HS-27A (cell line): ENCODE measurements at regions not wholly inside any gene's neighbourhood (a gene's known extent, or its start where the extent isn't known, plus 50 kb on each side); places are given as distances from the start of the nearest gene placed in this dataset.
A peak's percentile ranks its signal among the peaks of the same experiment; 100 is the strongest.

Experiments
- DNase-seq: peaks from one replicate; pipeline ENCODE4 v3.0.0-alpha.2; 2012; ENCODE audit warnings: low read depth, missing footprints

DNA sequence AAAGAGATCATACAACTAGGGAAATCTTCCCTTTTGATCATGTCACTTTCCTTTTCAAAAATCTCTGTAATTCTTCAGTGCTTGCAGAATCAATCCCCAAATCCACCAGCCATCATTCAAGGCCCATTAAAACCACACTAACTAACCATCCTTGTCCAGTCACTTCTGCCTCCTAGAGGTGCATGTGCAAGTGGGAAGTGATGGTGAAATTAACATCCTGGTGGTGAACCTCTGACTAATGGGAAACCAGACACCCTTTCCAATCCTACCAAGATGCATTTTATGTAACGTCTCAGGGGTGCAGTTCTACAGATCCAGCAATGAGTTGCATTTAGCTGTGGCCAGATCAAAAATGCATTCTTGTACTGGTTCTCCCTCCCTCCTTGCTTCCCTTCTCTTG, 341.8 kb downstream of the RAPGEF2 start:
- DNase-seq = no peak

DNA sequence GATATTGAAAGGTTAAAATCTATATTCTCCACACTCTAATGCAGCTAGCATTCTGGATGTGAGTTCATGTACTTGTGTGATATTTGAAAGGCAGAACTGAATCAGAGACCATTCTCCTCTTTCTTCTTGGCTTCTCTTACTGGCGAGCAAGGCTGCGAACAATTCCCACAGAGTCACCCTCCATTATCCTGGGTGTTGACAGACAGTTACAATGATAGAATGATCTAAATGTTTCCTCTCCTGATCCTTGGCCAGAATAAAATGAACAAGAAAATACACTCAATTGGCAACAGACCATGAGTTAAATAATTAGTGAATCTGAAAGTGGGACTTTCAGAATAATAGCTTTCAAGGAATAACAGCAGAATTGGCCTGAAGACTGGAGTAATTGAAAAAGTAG, 342.8 kb downstream of the RAPGEF2 start:
- DNase-seq = no peak

DNA sequence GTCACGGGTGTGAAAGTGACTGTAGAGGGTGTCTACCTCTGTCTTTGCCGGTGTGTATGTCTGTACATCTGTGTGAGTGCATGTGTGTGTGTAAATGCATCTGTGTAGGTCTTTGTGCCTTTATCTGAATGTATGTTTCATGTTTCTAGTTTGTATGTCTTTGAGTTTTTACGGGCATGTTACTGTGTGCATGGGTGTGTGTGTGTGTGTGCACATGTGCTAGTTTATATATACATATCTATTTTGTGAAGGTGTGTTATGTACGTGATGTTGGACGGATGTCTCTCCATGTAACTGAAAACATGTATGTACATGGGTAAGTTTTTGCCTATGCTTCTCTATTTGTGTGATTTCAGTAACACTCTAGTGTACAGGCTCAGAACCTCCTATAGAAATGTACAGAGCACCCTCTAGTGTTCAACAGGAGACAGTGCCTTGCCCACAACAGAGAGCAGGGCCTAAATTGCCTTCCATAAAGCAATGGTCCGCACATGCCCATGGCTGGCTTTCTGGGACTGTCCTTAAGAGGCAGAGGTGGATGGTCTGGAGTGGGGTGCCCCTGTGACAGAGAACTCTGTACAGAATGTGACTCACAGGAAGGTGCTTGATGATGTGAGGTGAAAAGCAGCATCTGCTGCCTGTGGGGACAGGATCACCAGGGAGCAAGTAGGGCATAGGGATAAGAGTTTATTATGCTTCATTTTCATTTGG, 343.5 kb downstream of the RAPGEF2 start:
- DNase-seq = peak; percentile 46

DNA sequence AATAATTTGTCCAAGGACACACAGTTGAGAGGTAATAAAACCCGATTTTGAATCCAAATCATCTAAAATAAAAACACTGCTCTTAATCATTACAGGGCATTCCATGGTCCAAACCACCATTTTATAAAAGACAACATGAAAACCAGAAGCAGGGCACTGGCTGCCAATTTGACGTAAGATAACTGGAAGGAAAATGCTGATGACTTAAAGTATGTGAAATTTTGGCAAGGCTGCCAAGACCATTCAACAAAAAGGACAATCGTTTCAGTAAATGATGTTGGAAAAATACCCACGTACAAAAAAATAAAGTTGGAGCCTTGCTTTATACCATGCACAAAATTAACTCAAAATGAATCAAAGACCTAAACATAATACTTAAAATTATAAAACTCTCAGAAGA, 344.4 kb downstream of the RAPGEF2 start:
- no peak for DNase-seq

DNA sequence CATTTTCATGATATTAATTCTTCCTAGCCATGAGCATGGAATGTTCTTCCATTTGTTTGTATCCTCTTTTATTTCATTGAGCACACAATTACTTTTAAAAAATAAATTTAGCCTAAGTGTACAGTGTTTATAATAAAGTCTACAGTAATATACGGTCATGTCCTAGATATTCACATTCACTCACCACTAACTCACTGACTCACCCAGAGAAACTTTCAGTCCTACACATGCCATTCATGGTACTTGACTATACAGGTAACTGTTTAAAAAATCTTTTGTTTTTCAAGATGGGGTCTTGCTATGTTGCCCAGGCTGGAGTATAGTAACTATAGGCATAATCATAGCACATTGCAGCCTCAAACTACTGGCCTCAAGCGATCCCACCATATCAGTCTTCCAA, 348.1 kb downstream of the RAPGEF2 start:
- no peak for DNase-seq

DNA sequence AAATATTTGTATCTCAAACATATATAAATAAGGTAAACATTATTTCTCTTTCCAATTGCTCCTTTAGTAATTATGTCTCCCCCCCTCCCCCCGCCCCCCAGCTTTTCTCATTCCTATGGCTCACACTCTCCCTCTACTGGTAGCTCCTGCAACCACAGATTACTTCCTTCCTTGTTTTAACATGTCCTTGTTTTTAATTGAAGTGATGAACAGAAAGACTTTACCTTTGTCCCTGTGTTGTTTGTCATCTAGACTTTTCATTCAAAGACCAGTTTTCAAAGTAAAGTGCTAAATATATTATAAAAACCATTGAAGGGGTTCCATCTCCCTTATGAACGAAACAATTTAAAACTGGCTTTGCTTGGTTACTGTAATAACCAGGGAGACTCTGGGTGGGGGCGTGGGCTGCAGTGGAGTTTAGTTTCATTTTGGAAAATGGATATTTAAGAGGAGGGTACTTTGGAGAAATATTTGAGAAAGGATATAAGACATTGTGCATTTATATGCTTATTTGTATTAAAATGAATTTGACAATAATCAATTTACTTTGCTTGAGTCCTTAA, 352.9 kb downstream of the RAPGEF2 start:
- DNase-seq = peak; percentile 31

DNA sequence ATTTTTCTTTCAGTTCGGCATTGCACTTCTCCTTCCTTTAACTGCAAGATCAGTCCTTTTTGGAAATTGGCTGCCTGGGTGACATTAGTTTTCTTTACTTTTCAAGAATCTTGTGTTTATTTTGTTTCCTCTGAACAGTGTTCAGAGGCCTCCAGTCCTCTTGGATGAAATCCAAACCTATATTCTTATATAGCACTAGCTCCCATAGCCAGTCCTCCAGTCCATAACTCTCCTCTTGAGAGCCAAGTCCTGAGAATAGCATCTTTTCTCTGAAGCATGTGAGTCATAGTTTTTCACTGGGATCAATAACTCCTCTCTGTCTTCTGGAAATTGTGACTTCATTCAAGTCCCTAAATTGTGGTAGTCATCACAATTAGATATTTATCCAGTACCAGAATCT, 357.5 kb downstream of the RAPGEF2 start:
- DNase-seq = no peak

DNA sequence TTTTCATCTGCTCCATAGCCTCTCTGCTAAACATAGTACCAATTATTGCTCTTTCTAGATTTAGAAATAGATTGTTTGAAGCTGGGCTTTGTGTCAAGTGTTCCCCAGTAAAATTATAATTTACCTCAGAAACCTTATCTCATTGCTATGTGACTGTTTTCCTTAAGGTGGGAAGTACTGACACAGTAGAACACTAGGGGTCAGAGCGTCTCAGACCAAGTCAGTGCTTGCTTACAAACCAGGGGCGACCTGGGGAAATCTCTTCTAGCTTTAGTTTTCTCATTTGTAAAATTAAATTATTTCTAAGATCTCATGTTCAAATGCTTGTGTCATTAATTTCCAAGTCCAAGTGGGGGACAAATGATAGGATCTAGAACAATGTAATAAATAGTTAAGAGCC, 360.4 kb downstream of the RAPGEF2 start:
- no peak for DNase-seq

DNA sequence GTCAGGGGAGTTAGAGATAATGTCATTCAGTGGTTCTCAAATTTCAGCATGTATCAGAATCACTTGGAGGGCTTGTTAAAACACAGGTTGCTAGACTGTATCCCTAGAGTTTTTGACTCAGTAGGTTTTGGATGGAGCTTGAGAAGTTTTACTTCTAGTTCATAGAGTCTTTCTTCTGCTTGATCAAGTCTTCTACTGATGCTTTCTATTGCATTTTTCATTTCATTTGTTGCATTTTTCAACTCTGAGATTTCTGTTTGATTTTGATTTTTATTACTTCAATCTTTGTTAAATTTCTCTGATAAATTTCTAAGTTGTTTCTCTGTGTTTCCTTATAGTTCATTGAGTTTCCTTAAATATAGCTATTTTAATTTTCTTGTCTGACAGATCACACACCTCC, 361.4 kb downstream of the RAPGEF2 start:
- DNase-seq = no peak

DNA sequence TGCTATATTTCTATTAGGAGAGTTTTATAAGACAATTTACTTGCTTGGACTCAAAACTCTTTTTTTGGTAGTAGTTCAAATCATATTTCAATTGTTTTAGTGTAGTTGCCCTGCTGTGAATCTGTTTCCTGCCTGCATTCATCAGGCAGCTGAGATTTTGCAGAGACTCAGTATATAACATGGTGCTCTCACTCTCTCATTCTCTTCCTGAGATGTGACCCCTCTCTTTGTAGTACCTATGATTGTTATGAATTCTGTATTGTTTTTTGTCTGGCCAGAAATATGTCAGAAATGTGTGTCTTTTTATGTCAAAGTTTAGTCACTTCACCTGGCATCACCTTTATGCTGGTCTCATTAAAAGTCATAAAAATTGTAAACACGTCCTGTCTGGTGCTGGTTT, 374.0 kb downstream of the RAPGEF2 start:
- DNase-seq = no peak

DNA sequence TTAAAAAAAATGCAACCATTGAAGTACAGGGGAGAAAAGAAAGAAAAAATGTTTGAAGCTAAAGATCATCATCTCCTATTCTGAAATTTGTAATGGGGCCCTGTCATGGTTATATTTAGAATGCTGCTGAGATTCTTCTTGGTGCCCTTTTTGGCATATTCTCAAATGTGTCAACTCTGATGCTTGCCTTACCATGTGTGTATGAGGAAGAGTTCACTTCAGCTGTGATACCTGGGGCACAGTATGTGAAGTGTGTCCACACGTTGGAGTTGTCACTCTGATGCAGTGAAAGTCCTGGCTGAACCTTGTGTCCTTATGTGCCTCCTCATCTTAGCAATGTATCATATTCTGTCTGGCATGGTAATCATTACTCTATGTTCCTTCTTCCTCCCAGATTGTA, 377.9 kb downstream of the RAPGEF2 start:
- DNase-seq = no peak

DNA sequence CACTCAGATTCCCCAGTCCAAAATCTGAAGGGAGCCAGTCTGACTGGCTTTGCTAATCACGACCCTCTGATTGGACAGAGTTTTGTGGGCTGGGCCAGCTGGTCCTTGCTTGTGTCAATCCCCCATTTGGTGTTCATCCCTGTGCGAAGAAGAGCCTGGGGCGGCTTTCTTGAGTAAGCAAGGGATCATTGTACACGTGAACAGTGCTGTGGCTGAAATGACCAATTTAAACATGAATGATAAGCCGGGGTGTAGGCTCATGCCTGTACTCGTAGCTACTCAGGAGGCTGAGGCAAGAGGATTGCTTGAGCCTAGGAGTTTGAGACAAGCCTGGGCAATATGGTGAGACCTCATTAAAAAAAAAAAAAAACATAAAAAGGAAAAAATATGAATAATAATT, 379.1 kb downstream of the RAPGEF2 start:
- no peak for DNase-seq

DNA sequence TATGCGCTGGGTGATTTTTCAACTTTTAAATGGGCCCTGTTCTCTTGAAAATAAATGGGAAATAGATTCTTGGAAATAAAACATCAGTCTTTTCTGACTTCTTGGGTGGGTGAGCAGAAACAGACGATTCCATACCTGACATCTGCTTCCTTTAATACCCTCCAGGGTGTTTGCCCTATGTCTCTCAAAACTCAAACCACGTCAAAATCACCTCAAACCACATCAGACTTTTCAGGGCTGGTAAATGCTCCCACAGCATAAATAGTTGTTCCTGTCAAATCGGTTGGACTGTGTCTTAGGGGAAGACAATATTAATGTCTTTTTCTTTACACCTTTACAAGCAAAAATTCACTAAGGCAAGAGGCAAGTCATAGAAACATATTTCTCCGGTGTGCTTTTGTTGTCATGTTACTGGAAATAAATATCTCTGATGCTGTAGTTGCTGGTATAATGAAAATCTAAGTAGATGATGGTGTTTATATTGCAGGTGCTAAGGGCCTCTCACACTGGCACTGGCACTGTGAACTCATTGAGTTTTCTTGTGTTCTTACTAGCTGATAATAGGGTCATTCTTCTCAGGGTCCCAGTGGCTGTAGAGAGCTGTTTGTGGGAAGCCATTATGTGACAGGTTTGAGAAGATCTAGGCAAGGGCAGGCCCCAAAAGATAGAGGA, 380.4 kb downstream of the RAPGEF2 start:
- no peak for DNase-seq

DNA sequence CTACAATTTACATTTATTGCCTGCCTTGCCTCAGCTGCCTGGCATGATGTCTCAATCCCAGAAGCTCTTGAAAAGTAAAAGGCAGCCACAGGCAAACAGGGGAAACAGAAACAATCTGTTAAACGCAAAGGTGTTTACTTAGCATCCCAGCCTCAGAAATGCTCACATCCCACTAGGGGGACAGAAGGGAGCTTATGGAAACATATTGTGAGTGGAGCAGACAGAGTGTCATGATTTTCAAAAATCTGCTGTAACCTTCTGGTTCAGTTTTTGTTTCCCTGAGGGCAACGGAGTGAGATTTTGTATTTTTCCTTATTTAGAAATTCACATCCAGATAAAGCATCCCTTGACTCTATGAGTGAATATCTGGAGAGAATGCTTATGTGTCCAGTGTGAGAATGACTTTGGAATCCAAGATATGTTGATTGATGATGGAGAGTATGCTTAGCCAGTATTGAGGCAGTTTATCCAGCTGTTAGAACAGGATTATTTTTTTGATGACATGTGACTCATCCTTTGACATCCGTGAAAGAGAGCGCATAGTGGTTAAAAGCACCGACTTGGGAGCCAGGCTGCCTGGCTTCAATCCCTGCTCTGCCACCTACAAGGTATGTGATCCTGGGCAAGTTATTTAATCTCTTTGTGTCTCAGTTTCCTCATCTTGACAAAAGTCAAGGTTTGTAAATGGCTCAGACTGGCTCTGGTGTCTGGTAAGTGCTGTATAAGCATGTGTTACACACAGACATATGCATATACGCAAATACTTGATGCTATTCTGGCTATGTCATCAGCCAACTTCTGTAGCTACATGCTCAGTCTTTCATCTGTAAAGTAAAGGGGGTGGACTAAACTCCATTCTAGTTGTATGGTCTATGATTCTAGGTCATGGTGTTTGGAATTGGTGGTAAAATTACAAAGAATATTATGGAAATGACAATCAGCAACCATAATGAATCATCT, 381.2 kb downstream of the RAPGEF2 start:
- no peak for DNase-seq

DNA sequence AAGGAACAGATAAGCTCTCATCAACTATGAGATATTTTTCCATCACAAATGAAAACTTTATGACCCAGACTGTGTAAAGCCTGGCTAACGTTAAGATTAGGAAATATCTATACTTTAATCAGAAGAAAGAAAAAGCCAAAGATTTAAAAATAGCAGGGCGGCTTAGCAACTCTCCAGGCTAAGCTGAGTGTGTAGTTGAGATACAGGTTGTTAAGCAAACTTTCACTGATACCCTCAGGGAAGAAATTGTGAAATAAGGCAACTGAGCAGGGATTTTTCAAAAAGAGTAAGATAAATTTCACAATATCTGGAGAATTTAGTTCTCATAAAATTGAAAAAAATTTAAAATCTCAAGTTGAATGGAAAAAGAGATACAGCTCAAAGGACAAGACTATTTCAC, 382.0 kb downstream of the RAPGEF2 start:
- no peak for DNase-seq

DNA sequence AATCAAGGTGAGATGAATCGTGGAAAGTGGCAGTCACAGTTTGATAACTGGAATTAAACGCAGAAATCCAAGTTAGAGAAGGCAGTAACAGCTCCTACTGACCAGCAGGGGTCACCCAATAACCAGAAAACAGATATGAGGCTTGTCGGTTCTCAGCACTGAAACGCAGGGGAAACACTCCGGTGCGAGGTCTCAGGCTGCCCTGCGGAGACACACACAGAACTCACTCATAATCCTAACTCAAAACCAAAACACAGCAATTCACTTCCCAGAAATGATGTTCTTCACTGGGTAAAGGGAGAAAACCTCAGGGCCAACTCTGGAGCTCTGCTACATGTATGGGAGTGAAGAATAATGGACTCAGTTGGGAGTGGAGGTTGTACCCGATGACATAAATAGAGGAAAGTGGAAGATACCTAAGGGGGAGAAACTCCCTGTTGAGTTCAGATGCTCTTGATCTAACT, 384.4 kb downstream of the RAPGEF2 start:
- DNase-seq = peak; percentile 31

DNA sequence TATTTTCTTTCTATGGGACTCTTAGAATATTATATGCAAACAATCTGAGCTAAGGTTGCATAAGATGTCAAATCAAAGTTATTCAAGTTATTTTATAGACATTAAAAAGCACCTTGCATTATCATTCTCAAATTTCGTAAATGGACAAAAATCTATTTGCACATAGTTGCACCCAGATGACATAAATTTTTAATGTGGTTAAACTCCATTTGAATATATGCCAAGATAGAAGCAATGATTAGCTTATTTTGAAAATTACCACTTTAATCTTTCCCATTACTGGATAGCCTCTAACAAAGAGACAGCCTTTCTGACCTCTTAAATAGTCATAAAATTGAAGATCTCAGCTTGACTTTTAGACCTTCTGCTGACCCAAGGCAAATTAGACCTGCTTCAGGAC, 386.8 kb downstream of the RAPGEF2 start:
- no peak for DNase-seq

DNA sequence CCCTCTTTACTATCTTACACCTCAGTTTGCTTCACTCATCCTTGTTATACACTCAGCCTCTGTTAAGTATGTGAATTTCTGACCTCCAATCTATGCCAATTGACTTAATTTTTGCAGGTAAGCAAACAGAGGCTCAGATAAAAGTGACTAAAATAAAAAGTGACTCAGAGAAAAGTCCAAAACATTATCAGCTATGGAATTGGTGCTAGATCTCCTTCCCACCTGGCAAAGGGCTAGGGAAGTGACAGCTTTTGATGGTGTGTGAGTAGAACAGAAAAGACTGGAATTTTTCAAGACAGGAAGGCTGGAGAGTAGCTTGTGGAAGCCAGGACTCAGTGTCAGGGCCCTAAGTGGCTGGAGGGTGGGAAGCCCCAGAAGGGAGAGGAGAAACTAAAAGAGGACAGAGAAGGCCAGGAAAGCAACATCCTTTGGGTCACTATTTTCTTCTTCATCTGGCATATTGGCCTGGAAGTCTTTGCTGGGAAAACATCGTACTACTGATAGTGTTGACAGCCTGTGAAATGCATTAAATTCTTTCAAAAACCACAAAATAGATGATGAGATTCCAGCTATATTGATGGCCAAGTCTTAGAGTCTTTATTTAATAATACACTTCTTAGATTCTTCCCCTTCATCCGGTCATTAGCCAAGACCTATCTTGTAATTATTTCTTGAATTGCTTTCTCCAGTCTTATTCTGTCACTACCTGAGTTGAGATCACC, 392.8 kb downstream of the RAPGEF2 start:
- DNase-seq = no peak

DNA sequence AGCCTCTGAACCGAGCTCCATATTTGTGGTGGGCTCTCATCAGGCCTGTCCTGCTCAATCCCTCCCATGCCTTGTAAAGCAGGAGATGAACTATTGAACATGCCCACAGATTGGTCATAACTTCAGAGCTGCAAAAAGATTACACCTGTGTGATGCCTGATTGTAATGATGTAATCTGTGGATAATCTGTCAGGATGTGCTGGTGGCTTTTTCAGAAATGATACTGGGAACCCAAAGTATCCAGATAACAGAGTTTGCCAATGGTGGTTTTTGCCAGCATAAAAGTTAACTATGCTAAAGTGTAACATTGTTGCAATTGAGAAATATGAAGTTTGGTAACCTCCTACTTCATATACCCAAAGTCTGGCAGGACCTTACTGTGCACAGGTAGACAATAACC, 393.4 kb downstream of the RAPGEF2 start:
- no peak for DNase-seq

DNA sequence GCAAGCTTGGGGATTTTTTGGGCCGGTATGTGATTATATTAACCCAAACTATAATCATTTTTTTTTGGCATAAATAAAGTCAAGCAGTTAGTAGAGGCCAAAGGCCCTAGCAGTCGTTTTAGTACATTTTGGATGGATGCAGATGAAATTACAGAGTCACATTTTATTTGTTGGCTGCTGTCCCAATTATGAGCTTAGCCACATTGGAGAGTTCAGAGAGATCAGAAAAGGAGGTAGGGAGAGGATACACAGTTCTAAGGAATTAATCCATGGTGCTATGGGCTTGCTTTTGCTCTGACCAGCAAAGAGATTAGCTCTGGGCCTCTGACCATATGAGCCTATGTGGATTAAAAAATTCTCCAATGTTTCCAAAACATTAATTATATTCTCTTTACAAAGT, 395.1 kb downstream of the RAPGEF2 start:
- DNase-seq = no peak

DNA sequence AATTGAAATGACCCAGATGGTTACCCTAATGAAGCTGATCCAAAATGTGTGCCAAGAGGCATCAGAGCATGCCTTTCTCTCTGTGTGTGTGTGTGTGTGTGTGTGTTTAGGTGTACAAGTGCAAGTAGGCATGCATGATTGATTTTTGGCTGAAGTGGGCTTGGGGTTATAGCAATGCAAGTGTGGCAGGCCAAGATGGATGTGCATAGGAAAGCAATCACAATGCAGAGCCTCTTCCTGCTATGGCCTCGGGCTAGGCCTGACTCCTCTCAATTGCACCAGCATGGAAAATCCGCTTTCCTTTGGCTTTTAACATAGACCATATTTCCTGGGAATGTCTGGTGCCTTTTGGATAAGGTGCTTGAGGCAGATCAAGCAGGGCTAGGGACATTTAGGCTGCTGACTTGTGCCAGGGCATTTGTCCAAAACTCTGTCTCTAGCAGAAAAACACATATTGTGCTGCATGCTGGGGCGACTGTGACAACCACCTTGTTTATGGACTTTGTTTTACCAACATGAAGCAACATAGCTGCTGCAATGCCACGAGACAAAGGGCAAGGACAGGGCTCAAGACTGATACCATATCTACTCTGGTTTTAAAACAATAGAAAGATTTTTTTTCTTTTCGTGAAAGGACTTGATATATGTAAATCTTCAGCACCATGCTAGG, 395.7 kb downstream of the RAPGEF2 start:
- DNase-seq = no peak
